ENCODE measurements at regions not wholly inside any gene's neighbourhood (a gene's known extent, or its start where the extent isn't known, plus 50 kb on each side); places are given as distances from the start of the nearest gene placed in this dataset.

DNA sequence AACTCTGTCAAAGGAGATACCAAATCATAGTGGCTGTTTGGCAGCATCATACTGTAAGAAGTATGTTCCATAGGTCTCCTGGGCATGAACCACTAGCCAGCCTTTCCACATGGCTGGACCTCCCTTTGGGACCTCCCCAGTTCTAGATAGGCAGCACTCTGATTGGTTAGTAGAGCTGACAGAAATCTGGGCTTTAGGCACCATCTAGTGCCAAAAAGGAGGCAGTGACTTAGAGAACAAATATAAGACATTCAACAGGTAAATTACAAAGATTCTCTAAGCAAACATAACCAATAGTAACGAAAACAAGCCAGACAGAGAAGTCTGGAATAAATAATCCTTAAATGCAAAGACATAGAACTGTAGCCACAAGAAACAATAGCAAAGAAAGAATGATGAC, 148.0 kb upstream of the PDE3A start:
- DNase-seq, result no peak

DNA sequence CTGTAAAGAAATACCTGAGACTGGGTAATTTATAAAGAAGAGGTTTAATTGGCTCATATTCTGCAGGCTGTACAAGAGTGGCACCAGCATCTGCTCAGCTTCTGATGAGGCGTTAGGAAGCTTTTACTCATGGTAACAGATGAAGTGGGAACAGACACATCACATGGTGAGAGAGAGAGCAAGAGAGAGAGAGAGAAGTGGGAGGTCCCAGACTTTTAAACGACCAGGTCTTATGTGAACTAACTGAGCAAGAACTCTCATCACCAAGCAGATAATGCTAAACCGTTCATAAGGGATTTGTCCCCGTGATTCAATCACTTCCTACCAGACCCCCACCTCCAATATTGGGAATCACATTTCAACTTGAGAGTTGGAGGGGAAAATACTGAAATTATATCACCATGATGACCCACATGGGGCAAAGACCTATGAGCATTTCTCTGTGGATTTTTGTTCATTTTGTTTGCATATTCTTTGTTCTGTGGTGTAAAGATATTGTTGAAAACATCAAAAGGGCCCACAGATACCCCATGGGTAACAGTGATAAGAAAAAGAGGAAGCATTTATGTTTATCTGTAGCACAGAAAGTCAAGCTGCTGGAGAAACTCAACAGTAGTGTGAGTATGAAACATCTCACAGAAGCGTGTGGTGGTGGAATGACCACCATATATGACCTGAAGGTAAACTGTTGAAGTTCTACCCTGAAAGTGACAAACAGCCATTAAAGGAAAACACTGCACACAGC, 135.2 kb upstream of the PDE3A start:
- DNase-seq, result no peak

DNA sequence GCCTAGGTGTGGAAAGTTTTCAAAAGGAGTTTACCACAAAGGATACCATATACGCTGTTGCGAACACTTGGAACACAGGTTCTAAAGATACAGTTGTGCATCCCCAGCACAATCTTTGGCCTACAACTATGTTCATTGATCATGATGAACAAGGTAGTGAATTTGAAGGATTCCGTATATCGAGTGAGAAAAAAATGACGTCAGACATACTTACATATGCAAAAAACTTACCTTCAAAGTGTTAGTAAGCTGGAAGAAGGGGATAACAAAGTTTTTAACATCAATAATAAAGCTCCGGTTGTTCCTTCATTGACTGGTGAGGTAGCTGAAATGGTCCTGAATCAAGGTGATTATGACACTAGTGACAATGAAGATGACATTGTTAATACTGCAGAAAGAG, 133.9 kb upstream of the PDE3A start:
- no peak for DNase-seq

DNA sequence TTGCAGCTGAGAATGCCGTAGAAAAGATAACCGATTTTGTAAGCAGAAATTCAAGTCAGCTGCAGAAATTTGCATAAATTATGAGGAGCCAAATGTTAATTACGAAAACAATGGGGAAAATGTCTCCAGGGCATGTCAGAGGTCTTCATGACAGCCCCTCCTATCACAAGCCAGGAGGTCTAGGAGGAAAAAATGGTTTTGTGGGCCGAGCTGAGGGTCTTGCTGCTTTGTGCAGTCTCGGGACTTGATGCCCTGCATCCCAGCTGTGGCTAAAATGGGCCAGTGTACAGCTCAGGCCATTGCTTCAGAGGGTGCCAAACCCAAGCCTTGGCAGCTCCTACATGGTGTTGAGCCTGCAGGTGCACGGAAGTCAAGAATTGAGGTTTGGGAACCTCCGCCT, 131.2 kb upstream of the PDE3A start:
- no peak for DNase-seq

DNA sequence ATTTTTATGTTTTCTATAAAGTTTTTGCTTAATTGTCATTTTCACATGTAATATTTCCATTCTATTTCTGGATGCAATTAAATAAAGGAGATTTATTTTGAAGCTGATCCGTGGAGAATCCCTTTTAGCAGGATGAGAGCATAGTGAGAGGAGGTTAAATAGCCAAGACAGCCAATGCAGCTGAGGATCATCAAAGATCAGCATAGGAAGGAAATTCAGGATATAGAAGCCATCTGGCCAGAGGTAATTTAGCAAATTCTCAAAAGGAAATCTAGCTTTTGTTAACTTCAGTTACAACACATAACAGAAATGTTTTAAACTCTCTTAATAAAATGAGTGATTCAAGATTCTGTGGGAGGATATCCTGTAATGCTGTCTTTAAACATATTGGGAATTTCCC, 122.8 kb upstream of the PDE3A start:
- no peak for DNase-seq

DNA sequence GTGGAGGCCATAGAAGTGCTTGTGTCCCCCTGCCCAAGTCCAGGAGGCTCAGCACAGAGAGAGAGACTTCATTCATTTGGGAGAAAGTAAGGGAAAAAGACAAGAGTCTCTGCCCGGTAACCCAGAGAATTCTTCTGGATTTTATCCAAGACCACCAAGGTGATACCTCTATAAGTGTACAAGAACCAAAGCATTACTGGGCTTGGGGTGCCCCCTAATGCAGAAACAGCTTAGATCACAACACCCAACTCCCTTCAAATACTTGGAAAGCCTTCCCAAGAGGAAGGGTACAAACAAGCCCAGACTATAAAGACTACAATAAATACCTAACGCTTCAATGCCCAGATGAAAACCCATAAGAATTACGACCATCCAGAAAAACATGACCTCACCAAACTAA, 119.7 kb upstream of the PDE3A start:
- DNase-seq, result no peak

DNA sequence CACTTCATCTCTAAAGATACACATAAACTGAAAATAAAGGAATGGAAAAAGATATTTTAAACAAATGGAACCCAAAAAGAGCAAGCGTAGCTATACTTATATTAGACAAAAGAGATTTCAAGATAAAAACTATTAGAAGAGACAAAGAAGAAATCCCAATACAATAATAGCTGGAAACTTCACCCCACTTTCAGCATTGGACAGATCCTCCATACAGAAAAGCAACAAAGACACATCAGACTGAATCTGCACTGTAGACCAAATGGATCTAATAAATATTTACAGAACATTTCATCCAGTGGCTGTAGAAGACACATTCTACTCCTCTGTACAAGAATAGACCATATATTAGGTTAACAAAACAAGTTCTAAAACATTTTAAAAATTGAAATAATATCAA, 117.6 kb upstream of the PDE3A start:
- DNase-seq, result no peak

DNA sequence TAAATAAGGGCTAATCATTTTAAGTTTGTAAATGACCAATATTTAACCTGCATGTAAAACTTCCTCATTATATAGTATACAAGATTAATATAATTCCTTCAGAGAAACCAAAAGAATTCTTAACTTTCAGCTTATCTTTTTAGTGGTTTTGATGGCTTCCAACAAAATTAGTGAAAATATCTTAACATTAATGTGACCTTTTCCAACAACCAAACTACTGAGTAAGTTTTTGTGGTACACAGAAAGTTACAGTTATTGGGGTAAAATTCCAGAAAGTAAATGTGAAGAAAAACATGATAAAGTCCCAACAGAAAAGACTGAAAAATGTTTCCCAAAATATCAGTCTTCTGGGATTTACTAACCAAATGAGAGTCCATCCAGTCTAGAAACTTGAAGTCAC, 111.0 kb upstream of the PDE3A start:
- no peak for DNase-seq

DNA sequence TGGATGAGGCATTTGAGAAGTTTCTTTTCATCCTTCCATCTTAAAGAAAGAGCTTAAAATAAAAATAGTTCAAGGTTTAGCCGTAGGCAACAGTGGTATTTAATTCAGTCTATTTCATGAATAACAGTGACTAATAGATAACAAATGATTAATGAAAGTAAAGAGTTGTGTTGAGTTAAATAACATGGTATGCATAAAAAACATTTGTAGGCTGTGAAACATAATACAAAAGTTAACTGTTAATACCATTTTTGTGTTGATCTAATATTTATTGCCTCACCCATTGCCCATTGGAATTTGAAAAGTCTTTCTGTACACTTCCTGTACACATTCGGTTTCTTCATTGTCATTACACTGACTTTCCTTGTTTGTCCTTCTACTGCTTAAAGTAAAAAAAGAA, 108.6 kb upstream of the PDE3A start:
- no peak for DNase-seq

DNA sequence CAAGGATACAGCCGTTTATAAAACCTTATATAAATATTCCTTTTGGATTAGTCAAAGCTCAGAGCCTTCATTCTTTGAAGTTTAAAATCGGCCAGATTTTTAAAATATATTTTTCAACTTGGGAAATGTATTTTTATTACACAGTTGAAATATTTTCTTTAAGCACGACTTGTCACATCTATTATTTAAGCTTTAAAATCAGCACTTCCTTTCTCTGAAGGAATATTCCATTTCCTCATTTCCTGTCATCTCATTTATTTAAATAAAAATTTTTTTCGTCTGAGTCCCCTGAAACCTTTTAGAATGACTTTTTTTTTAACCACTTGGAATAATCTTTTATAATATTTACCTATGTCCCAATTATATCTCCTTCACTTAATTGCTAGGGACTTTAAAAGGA, 107.5 kb upstream of the PDE3A start:
- DNase-seq, result no peak

DNA sequence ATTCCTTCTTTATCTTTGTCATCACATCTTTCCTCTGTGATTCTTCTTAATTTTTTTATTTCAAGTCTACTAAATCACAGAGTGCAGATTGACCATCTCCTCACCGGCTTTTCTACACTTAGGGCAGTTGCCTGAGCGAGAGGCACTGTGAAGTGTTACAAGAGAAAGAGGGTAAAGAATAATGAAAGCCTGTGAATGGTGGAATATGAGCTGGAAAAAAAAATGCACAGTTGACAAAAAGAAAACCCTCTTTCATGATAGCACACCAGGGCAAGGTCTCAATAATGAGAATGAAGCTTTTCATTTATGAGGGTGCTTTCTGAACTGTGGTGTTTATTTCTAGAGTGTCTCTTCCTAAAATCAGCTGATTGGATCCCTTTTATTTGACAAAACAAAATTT, 106.2 kb upstream of the PDE3A start:
- no peak for DNase-seq

DNA sequence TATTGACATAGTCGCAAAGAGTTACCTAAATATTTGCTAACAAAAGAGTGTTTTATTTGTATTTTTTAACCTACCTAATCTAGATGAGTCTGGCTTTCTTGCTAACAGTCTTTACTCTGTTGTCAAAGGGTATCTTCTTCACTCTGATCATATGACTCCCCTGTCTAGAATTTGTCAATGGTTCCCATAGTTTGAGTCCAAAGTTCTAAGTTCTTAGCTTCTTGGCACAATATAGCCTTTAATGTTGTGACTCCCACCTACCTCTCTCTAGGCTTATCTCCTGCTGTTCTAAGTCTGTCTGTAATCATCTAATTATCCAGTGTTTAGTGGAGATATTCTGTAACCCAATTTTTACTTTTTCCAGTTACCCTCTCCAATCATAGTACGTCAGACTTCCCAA, 104.3 kb upstream of the PDE3A start:
- DNase-seq, result no peak

DNA sequence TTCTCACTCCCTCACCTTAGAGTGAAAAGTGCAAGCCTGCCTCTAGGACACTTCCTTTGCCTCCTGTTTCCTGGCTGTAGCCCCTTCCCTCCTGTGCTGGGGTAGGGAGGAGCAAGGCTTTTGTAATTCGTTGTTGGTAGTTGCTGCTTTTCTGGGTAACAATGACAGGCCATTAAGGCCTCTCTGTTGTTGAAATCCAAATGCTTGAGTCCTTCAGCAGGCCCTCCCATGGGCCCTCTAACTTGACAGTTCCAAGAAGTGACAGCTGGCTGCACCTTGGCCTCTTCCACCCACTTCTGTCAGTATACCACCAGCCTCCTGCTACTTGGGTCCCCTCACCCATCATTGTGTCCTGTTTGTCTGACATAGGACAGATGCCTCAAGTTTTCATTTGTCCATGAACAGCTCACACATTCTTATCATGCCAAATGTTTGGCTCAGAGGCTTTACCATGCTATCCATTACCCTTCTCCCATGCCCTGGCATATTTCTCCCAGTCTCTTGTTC, 103.7 kb upstream of the PDE3A start:
- DNase-seq, result no peak

DNA sequence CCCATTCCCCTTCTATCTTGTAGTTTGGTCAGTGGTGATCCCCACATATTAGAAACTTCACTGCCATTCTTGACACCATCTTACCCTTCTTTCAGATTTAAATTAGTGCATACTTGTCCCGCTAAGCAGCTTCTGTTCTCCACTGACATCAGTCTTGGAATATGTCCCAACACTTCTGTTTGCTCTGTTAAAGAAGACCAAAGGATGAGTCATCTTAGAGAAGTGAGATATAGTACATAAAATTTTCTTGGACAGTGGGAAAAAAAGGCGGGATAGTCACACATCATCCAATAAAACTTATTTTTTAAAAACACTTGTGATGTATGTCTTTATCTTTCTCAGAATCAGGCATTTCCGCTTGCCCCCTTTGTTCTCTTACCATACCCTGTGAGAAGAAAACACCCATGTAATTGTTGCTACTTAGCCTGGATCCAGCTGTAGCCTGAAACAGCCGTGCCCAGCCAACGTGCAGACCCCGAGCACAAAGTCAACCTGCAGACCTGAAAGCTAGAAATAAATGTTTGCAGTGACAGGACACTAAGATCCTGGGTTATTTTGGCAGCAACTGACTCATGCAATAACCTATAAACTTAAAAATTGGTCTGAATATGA, 100.1 kb upstream of the PDE3A start:
- no peak for DNase-seq

DNA sequence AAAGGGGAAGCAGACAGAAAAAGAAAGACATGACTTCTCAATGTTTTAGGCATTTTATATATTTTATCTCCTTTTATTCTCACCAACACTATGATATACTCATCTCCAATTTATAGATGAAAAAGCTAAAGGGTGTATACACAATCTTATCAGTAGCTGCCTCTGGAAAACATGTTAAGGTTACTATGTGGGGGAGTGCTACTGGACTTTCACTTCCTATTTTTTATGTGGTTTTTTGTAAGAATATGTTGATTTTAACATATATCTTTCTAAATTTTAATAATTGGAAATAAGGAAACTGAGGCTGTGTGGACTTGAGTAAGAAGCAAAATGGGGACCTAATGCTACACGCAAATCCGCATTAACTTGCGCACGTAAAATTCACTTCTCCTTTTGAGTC, 99.6 kb upstream of the PDE3A start:
- DNase-seq, result no peak

DNA sequence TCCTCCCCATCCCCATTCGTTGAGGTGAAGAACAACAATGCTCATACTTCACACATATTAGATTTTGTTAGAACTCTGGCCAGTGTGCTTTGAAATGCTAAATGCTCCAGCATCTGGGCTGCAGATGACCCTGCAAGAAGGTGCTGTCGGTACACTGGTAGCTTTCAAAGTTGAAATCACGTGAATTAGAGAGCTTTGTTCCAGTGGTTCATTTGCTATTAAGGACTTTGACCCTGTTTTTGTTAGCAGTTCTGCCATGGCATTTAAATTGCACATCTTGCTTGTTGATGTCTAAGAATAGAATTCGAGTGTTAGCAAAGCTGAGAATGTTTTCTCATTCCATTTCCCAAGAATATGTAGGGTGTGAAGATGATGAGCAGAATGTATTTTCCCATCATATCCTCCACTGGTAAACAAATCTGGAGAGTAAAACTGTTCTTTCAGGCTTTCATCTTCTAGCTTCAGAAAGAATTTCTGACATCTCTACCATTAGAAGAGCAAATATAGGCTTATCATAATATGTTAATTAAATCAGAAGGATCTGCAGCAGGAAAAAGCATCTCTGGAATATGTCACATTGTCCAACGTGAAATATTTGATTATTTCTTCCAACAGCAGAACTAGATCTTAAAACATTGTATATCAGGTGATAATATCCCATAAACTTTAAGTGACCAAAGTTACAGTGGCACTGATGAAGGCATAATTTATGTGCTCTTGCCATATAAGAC, 98.8 kb upstream of the PDE3A start:
- DNase-seq, result no peak

DNA sequence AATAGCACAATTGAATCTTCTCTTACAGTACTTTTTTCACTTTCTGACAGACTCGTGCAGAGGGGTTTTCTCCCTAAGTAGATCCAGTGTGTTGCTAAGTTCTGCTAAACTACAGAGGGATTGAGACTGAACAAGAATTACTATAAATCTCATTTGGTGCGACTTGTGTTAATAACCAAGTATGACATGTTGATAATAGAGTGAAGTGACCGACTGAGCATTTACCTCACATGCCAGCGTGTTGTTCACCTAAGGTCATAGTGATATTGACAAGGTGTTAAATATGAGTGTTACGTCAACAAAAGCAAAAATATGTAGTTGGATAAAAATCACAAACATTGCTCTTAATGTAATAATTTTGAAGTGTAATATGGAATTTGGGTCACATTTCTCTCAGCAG, 97.8 kb upstream of the PDE3A start:
- DNase-seq, result no peak

DNA sequence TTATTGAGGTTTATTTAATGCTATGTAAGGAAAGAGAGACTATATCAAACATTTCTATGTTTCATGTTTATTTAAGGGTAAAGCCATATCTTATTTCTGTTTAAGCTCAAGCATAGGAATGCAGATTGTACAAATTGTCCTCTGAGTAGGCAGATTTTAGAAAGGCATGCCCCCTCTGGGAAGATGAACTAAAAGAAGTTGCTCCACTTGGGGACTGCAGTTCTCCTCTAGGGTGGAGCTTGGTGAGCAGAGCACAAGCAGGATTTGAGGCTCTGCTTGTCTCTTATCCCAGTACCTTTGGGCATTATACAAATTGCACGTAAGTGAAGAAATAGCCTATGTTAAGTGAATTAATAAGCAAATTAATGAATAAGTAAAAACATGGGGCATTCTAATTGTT, 96.2 kb upstream of the PDE3A start:
- no peak for DNase-seq

DNA sequence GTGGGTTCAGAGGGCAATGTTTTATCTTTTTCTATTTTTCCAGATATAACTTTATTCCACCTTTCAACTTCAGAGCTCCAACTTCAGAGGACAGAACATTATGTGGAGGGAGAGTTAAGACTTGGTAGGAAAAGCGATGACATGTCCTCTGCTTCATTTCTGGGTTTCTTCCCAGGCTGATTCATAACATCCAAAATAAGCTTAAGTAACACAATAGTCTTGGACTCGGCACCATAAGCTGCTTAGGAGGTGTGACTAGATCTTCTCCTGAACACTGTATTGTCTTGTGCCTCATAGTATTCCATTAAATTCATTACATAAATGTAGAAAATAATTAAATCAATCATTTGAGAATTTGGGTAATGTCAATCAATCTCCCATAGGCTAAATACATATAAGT, 95.5 kb upstream of the PDE3A start:
- DNase-seq, result no peak

DNA sequence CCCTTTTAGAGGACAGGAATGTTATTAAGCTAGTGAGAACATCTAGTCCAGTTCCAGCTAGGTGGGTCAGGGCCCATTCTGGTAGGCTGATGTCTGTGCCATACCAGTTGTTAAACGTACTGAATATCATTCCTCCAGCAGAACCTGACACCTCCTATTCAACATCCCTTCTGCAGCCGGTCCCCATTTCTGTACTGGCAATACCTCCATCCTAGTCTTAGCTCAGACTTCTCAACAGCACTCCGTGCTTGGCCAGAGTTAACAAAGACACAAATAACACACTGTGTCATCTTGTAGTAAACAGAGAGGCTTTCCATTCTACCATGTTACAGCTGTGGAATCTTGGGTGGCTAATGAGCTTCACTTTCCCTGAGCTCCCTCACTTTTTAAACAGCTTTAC, 94.3 kb upstream of the PDE3A start:
- DNase-seq, result no peak

DNA sequence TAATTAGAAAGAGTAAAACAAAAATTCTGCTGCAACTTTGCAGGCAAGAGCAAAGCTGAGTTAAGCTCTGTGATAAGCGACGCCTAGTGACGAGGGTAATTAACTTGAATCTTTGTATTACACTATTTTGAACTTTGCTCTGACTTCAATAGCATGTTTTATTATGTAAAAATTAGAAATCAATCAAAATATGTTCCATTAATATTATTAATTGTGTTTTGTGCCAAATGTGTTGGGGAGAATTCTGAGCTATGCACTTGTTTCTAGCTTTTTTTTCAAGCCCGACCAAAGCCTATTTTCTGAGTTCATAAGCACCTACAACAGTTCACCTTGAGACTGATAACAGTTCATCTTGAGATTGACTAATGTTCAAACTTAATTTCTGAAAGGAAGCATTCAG, 90.1 kb upstream of the PDE3A start:
- no peak for DNase-seq

DNA sequence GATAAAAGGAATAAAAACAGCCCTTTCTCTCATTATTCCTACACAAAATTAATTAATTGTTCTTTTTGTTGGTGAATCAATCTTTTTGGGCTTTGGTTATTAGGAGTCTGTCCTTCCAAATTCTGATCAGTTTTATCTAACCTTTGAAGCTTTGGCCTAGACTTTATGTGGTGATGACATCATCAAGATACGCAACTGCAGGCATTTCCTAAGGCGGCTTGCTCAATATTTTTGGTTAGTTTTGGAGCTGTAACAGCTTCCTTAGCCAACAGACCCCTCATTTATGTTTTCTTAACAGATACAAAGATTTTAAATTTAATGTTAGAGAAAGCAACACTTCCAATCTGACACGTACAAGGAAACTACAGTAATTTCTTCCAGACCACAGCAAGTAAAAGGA, 87.8 kb upstream of the PDE3A start:
- DNase-seq, result no peak

DNA sequence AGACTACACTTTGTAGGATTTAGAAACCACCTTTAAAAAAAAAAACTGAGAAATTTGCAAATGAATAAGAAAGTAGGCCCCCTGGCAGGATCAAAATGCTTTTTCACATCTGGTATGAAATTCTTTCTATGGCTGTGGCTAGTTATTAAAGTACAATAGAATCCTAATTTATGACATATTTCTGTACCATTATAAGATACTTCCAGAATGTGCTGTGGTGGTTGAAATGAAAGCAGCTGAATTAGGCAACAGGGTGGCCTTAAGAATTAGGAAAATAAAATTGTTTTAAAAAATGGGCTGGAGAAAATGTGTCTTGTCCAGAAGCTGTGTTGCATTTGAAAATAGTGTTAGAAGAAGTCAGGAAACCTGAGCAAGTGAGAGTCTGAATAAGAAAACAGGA, 85.9 kb upstream of the PDE3A start:
- DNase-seq, result no peak

DNA sequence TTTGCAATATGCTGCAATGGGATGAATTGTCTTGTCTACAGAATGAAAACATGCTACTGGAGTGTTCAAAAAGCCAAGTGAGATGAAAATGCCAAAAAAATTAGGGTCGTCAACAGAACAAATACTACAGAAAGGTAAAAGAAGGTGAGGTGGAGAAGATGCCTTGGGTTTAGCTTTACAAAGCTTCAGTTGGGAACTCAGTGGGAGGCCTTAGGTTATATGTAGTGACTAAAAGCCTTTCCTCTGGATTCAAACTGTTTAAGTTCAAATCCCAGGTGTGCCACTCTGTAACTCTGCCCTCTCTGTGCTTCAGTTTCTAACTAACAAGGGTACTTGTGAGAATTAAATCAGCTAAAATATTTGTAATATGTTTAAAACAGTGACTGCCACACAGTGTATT, 84.9 kb upstream of the PDE3A start:
- DNase-seq, result no peak

Measured in DMS153 (cell line).